Neural progenitor cell (in vitro differentiated cells): ENCODE measurements at regions not wholly inside any gene's neighbourhood (a gene's known extent, or its start where the extent isn't known, plus 50 kb on each side); places are given as distances from the start of the nearest gene placed in this dataset.

Experiments
- EZH2 ChIP-seq: fragments of 200-600 bp; sonication (generic); IDR thresholded peaks from 2 replicates; pipeline ENCODE4 v1.6.1; 2017; ENCODE audit warnings: antibody characterized with exemption, mild to moderate bottlenecking, moderate library complexity
- EZH2phosphoT487 ChIP-seq: fragments of 200-600 bp; sonication (generic); IDR thresholded peaks from 2 replicates; pipeline ENCODE4 v1.6.1; 2017; ENCODE audit warnings: antibody characterized with exemption
- TF ChIP-seq, protein P1 (sequence below): fragments of 200-600 bp; sonication (generic); IDR thresholded peaks from 2 replicates; pipeline ENCODE4 v1.5.1; 2017; ENCODE audit warnings: antibody characterized with exemption, mild to moderate bottlenecking

DNA sequence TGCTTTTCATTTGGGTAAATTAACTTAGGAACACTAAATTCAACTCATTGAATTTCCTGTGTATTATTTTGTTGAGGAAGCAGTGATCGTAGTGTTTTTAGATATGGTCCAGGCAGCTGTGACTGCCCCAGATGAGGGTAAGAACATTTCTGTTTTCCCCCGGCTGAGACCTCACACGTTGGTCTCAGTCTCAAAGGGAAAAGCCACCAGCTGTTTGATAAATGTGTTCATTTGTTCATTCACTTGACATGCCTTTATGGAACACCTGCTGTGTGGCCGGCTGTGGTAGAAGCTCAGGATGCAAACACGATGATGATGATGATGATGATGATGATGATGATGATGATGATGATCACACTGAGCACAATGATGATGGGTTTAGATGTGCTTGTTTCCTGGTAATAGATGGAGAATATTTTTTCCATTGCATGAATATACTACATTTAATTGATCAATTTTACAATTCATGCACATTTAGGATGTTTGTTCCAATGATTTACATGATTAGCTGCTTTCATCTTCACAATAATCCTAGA, 125.6 kb upstream of the ZNF32 start:
- TF ChIP-seq, protein P1, sequence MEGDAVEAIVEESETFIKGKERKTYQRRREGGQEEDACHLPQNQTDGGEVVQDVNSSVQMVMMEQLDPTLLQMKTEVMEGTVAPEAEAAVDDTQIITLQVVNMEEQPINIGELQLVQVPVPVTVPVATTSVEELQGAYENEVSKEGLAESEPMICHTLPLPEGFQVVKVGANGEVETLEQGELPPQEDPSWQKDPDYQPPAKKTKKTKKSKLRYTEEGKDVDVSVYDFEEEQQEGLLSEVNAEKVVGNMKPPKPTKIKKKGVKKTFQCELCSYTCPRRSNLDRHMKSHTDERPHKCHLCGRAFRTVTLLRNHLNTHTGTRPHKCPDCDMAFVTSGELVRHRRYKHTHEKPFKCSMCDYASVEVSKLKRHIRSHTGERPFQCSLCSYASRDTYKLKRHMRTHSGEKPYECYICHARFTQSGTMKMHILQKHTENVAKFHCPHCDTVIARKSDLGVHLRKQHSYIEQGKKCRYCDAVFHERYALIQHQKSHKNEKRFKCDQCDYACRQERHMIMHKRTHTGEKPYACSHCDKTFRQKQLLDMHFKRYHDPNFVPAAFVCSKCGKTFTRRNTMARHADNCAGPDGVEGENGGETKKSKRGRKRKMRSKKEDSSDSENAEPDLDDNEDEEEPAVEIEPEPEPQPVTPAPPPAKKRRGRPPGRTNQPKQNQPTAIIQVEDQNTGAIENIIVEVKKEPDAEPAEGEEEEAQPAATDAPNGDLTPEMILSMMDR, result no peak
- TF ChIP-seq EZH2phosphoT487, result no peak
- TF ChIP-seq EZH2, result no peak
